K562 (cell line): ENCODE measurements at regions not wholly inside any gene's neighbourhood (a gene's known extent, or its start where the extent isn't known, plus 50 kb on each side); places are given as distances from the start of the nearest gene placed in this dataset.

Experiments
- ATAC-seq: fragments of 200-7000 bp; cut with Tn5 transposase; 3 replicates; pipeline ENCODE4 v1.9.1; 2020; ENCODE audit warnings: moderate library complexity
- BruUV-seq: library from RNA; stranded (reverse); fragments of 400-500 nt; replicated peaks from 2 replicates; lab custom pipeline; 2021; lab: Mats Ljungman, UMichigan
- CTCF ChIA-PET: fragments of 300-600 bp; formaldehyde crosslinking; extraction: SDS; loops from one replicate; lab custom pipeline; 2021; ENCODE audit warnings: low intra/inter-chr PET ratio; lab: Yijun Ruan, JAX
- POLR2A ChIA-PET: fragments of 300-600, 350-650 bp; sonication (Branson Sonifier 250); formaldehyde crosslinking; extraction: SDS; loops from one replicate; lab custom pipeline; 2021; ENCODE audit warnings: antibody characterized with exemption, inconsistent platforms; lab: Yijun Ruan, JAX
- DNase-seq, 4 experiments: peaks; one replicate each; pipeline versions ENCODE4 v3.0.0 to v3.0.0-alpha.2; 2011 to 2018; ENCODE audit warnings: low spot score in 3 of 4, mixed read lengths in 3 of 4; ENCODE audit errors: extremely low read depth in 1 of 4
- FAIRE-seq: peaks from 2 replicates; lab custom pipeline; 2011; peaks lifted over from hg19 to GRCh38; lab: Jason Lieb, UNC
- H2AFZ ChIP-seq: 2 replicates; pipeline ENCODE4 v1.6.0; 2011; ENCODE audit warnings: low read depth, low read length, control low read depth, inconsistent platforms
- H3K27ac ChIP-seq: fragments of 200-600 bp; 3 replicates; pipeline ENCODE4 v1.8.0; 2011; ENCODE audit warnings: low read depth, mild to moderate bottlenecking, control low read depth, inconsistent platforms, low read length, moderate library complexity, mixed read lengths; ENCODE audit errors: extremely low read depth
- H3K27me3 ChIP-seq, 2 experiments: fragments of 300-600 bp in 1 of 2; 2 replicates in 1 of 2; 3 replicates in 1 of 2; pipeline versions ENCODE4 v1.6.0 to v1.8.0; 2011; ENCODE audit warnings: inconsistent platforms in 2 of 2, low read length in 2 of 2, mild to moderate bottlenecking in 1 of 2, mixed read lengths in 1 of 2, moderate library complexity in 1 of 2; ENCODE audit not compliant: control insufficient read depth in 2 of 2, insufficient read depth in 2 of 2
- H3K36me3 ChIP-seq: fragments of 300-600 bp; 3 replicates; pipeline ENCODE4 v1.8.0; 2011; ENCODE audit warnings: mild to moderate bottlenecking, low read length, inconsistent platforms; ENCODE audit not compliant: control insufficient read depth, insufficient read depth
- H3K4me1 ChIP-seq, 2 experiments: fragments of 200-600 bp in 1 of 2; replicated peaks in 1 of 2; 2 replicates in 1 of 2; 3 replicates in 1 of 2; pipeline versions ENCODE4 v1.5.1 to v1.8.0; 2011; ENCODE audit warnings: inconsistent platforms in 2 of 2, low read length in 2 of 2, mild to moderate bottlenecking in 1 of 2, mixed read lengths in 1 of 2, moderate library complexity in 1 of 2; ENCODE audit not compliant: control insufficient read depth in 2 of 2, insufficient read depth in 2 of 2
- H3K4me2 ChIP-seq: 2 replicates; pipeline ENCODE4 v1.6.1; 2011; ENCODE audit warnings: low read length, control low read depth, inconsistent platforms, mixed read lengths; ENCODE audit not compliant: insufficient read depth
- H3K4me3 ChIP-seq: fragments of 200-600 bp; sonication (generic), shearing (Covaris generic); 2 replicates; pipeline ENCODE4 v1.5.1; 2016; ENCODE audit warnings: control low read depth, inconsistent platforms
- H3K79me2 ChIP-seq: fragments of 200-600 bp; 3 replicates; pipeline ENCODE4 v1.8.0; 2011; ENCODE audit warnings: low read length, inconsistent platforms; ENCODE audit not compliant: control insufficient read depth, insufficient read depth
- H3K9ac ChIP-seq, 2 experiments: 2 replicates each; pipeline versions ENCODE4 v1.6.0 to v1.6.1; 2011; ENCODE audit warnings: low read depth in 2 of 2, low read length in 2 of 2, control low read depth in 1 of 2, inconsistent platforms in 1 of 2, mild to moderate bottlenecking in 1 of 2, mixed read lengths in 1 of 2; ENCODE audit not compliant: insufficient read depth in 1 of 2
- H3K9me1 ChIP-seq: one replicate; pipeline ENCODE4 v1.6.0; 2011; ENCODE audit warnings: inconsistent platforms, mild to moderate bottlenecking, low read length, moderate library complexity; ENCODE audit not compliant: control insufficient read depth, insufficient read depth
- H3K9me3 ChIP-seq: replicated peaks from 2 replicates; pipeline ENCODE4 v1.5.1; 2011; ENCODE audit warnings: low read depth, low read length, inconsistent platforms; ENCODE audit not compliant: control insufficient read depth, insufficient read depth
- H4K20me1 ChIP-seq: replicated peaks from 2 replicates; pipeline ENCODE4 v1.6.1; 2011; ENCODE audit warnings: low read length, inconsistent platforms, mixed read lengths; ENCODE audit not compliant: control insufficient read depth, insufficient read depth
- DMBX1 ChIP-seq: fragments of 250-450 bp; sonication (Bioruptor Pico); IDR thresholded peaks from 2 replicates; pipeline ENCODE4 v1.8.0; 2022; ENCODE audit warnings: inconsistent platforms, mild to moderate bottlenecking, moderate library complexity, borderline replicate concordance
- WGBS: fragments of 100-300 bp; shearing (Covaris generic); methylation state at CpG from one replicate; pipeline ENCODE4 v1.1.6; 2016; ENCODE audit warnings: low coverage, mixed read lengths; ENCODE audit not compliant: insufficient coverage; ENCODE audit errors: missing lambda C conversion rate; 5-methylcytosine and 5-hydroxymethylcytosine counted together
- in situ Hi-C: fragments of 300-500 bp; cut with MboI; formaldehyde crosslinking; loops from 4 replicates; pipeline ENCODE4 v1.15.0; 2018; ENCODE audit warnings: inconsistent platforms, mixed read lengths
- intact Hi-C: fragments of 100-400 bp; cut with micrococcal nuclease; formaldehyde crosslinking; loops from 2 replicates; pipeline ENCODE4 v1.14.2; 2022
- TF ChIP-seq, protein P1 (sequence below), 3 experiments: IDR thresholded peaks in 2 of 3; conservative IDR thresholded peaks in 1 of 3; 2 replicates each; pipeline ENCODE4 v1.5.1; 2011 to 2012; ENCODE audit warnings: low read length in 3 of 3, mild to moderate bottlenecking in 3 of 3, control low read depth in 2 of 3, improper control_type of control experiment in 1 of 3, inconsistent platforms in 1 of 3, low read depth in 1 of 3, mixed read lengths in 1 of 3, moderate library complexity in 1 of 3; ENCODE audit not compliant: insufficient read depth in 2 of 3

DNA sequence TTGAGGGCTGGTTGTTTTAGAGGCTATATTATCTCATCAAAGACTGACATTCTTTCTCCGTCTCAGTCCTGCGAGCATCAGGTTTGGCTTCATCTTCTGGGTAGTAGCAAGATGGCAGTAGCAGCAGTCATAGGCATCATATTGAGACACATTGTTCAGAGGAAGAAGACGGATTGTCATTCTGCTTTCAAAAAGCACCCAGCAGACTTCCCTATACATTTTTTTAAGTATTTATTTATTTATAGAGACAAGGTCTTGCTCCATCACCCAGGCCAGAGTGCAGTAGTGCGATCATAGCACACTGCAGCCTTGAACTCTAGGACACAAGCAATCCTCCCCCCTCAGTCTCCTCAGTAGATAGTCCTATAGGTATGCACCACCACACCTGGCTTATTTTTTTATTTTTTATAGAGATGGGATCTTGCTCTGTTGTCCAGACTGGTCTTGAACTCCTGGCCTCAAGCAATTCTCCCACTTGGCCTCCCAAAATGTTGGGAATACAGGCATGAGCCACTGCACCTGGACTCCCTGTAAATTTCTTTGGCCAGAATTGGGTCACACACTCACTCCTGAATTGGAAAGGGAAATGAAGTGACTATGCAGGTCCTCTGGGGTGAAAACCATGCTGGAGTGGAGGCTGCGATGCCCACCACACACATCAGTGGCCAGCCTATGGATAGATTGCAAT is 125.4 kb downstream of the SLC38A6 start:
- no peaks in the 10 kb centered on the region for H3K79me2 ChIP-seq
- no peaks in the 10 kb centered on the region for H4K20me1 ChIP-seq
- H3K36me3 ChIP-seq = no peaks in the 10 kb centered on the region; the same call in 2 of the 3 replicates
- WGBS = 86% methylated on average over 4 of the region's 5 CpGs
- no peak overlapping the region for H3K27ac ChIP-seq
- H3K9ac ChIP-seq = no peak overlapping the region
- no peaks in the 10 kb centered on the region for H3K9me1 ChIP-seq
- peaks cover 9 to 32% of the 10 kb centered on the region in 2 experiments; a peak in 4 of 5 replicates for H3K4me1 ChIP-seq
- H3K9me3 ChIP-seq = no peaks in the 10 kb centered on the region
- no peak for TF ChIP-seq DMBX1 (CRISPR knock-in tag)
- TF ChIP-seq, protein P1, sequence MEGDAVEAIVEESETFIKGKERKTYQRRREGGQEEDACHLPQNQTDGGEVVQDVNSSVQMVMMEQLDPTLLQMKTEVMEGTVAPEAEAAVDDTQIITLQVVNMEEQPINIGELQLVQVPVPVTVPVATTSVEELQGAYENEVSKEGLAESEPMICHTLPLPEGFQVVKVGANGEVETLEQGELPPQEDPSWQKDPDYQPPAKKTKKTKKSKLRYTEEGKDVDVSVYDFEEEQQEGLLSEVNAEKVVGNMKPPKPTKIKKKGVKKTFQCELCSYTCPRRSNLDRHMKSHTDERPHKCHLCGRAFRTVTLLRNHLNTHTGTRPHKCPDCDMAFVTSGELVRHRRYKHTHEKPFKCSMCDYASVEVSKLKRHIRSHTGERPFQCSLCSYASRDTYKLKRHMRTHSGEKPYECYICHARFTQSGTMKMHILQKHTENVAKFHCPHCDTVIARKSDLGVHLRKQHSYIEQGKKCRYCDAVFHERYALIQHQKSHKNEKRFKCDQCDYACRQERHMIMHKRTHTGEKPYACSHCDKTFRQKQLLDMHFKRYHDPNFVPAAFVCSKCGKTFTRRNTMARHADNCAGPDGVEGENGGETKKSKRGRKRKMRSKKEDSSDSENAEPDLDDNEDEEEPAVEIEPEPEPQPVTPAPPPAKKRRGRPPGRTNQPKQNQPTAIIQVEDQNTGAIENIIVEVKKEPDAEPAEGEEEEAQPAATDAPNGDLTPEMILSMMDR (IDR thresholded peaks at IDR 0.05 in 2 of 3, conservative IDR thresholded peaks at IDR 0.05 in 1 of 3; ENCODE audit: insufficient read depth in 2 of 3, low read depth in 1 of 3, low read length in 3 of 3) = peak in 1 of 3 experiments; percentile 6; a peak in 1 of 6 replicates
- CTCF ChIA-PET = no interaction called here
- POLR2A ChIA-PET = no interaction called here
- in situ Hi-C loops = no loop called here
- FAIRE-seq (no peak), ATAC-seq (no peak), DNase-seq (no peak)
- intact Hi-C loops = no loop called here
- H2AFZ ChIP-seq = no peak overlapping the region
- H3K4me3 ChIP-seq = no peak overlapping the region
- BruUV-seq = no TSS peak
- no peak overlapping the region for H3K4me2 ChIP-seq
- no peaks in the 10 kb centered on the region for H3K27me3 ChIP-seq
